H9 (cell line): ENCODE measurements at regions not wholly inside any gene's neighbourhood (a gene's known extent, or its start where the extent isn't known, plus 50 kb on each side); places are given as distances from the start of the nearest gene placed in this dataset.

Experiments
- DNase-seq: peaks from one replicate; pipeline ENCODE4 v3.0.0-alpha.2; 2017
- H2AFZ ChIP-seq: one replicate; pipeline ENCODE4 v1.6.1; 2013; ENCODE audit warnings: mild to moderate bottlenecking, low read length, control low read depth, moderate library complexity
- H2AK5ac ChIP-seq: 2 replicates; pipeline ENCODE4 v1.6.1; 2013; ENCODE audit warnings: low read length, control low read depth, mixed read lengths; ENCODE audit not compliant: insufficient read length
- H2BK120ac ChIP-seq: one replicate; pipeline ENCODE4 v1.6.1; 2013; ENCODE audit warnings: low read depth, mild to moderate bottlenecking, low read length, control low read depth, inconsistent platforms; ENCODE audit not compliant: poor library complexity, severe bottlenecking
- H2BK12ac ChIP-seq: 2 replicates; pipeline ENCODE4 v1.6.1; 2013; ENCODE audit warnings: low read length, control low read depth, mixed read lengths, low read depth; ENCODE audit not compliant: insufficient read length
- H2BK15ac ChIP-seq: 2 replicates; pipeline ENCODE4 v1.6.1; 2013; ENCODE audit warnings: low read depth, low read length, control low read depth
- H2BK20ac ChIP-seq: one replicate; pipeline ENCODE4 v1.6.1; 2013; ENCODE audit warnings: low read depth, mild to moderate bottlenecking, low read length, control low read depth, inconsistent platforms; ENCODE audit not compliant: poor library complexity, severe bottlenecking
- H2BK5ac ChIP-seq: 2 replicates; pipeline ENCODE4 v1.6.1; 2013; ENCODE audit warnings: low read length, control low read depth, mixed read lengths; ENCODE audit not compliant: insufficient read length
- H3K14ac ChIP-seq: 2 replicates; pipeline ENCODE4 v1.6.1; 2013; ENCODE audit warnings: low read length, control low read depth; ENCODE audit not compliant: insufficient read depth
- H3K18ac ChIP-seq: 2 replicates; pipeline ENCODE4 v1.6.1; 2013; ENCODE audit warnings: low read depth, mild to moderate bottlenecking, mixed read lengths, low read length, control low read depth; ENCODE audit not compliant: insufficient read length
- H3K23ac ChIP-seq: 2 replicates; pipeline ENCODE4 v1.6.1; 2013; ENCODE audit warnings: low read length, control low read depth, mixed read lengths, low read depth; ENCODE audit not compliant: insufficient read length
- H3K23me2 ChIP-seq: 2 replicates; pipeline ENCODE4 v1.6.1; 2013; ENCODE audit warnings: low read depth, mild to moderate bottlenecking, mixed read lengths, low read length, control low read depth; ENCODE audit not compliant: insufficient read length, poor library complexity, severe bottlenecking
- H3K27ac ChIP-seq: 2 replicates; pipeline ENCODE4 v1.5.1; 2013; ENCODE audit warnings: low read length, control low read depth, mixed read lengths, low read depth; ENCODE audit not compliant: insufficient read length
- H3K27me3 ChIP-seq: 2 replicates; pipeline ENCODE4 v1.6.1; 2013; ENCODE audit warnings: low read length, control low read depth, inconsistent platforms; ENCODE audit not compliant: insufficient read depth
- H3K4ac ChIP-seq: 2 replicates; pipeline ENCODE4 v1.6.1; 2013; ENCODE audit warnings: low read depth, mild to moderate bottlenecking, control low read depth, inconsistent platforms, low read length, moderate library complexity
- H3K4me1 ChIP-seq: 2 replicates; pipeline ENCODE4 v1.6.1; 2013; ENCODE audit warnings: low read length, control low read depth, inconsistent platforms; ENCODE audit not compliant: insufficient read depth
- H3K4me2 ChIP-seq: 2 replicates; pipeline ENCODE4 v1.6.1; 2013; ENCODE audit warnings: low read length, control low read depth, mixed read lengths; ENCODE audit not compliant: insufficient read length, insufficient read depth
- H3K56ac ChIP-seq: 2 replicates; pipeline ENCODE4 v1.6.1; 2013; ENCODE audit warnings: low read depth, mild to moderate bottlenecking, mixed read lengths, low read length, control low read depth; ENCODE audit not compliant: insufficient read length
- H3K79me1 ChIP-seq: 2 replicates; pipeline ENCODE4 v1.6.1; 2013; ENCODE audit warnings: low read depth, mild to moderate bottlenecking, moderate library complexity, low read length, control low read depth, inconsistent platforms; ENCODE audit not compliant: insufficient read depth, poor library complexity, severe bottlenecking
- H3K79me2 ChIP-seq: 2 replicates; pipeline ENCODE4 v1.6.1; 2013; ENCODE audit warnings: low read length, control low read depth, inconsistent platforms; ENCODE audit not compliant: insufficient read depth
- H3K9ac ChIP-seq: 2 replicates; pipeline ENCODE4 v1.6.1; 2013; ENCODE audit warnings: low read length, control low read depth, mixed read lengths; ENCODE audit not compliant: insufficient read length; ENCODE audit errors: extremely low read depth
- H3K9me3 ChIP-seq: one replicate; pipeline ENCODE4 v1.6.1; 2013; ENCODE audit warnings: low read depth, low read length, inconsistent platforms; ENCODE audit not compliant: control insufficient read depth
- H3T11ph ChIP-seq: one replicate; pipeline ENCODE4 v1.6.1; 2013; ENCODE audit warnings: mild to moderate bottlenecking, low read length, control low read depth, inconsistent platforms
- H4K20me1 ChIP-seq: one replicate; pipeline ENCODE4 v1.6.1; 2013; ENCODE audit not compliant: control insufficient read depth, insufficient read length, insufficient read depth
- H4K5ac ChIP-seq: 2 replicates; pipeline ENCODE4 v1.6.1; 2013; ENCODE audit warnings: low read depth, mild to moderate bottlenecking, mixed read lengths, low read length, control low read depth; ENCODE audit not compliant: insufficient read length
- H4K8ac ChIP-seq: replicated peaks from 2 replicates; pipeline ENCODE4 v1.6.1; 2013; ENCODE audit warnings: low read length, control low read depth, mixed read lengths, low read depth; ENCODE audit not compliant: insufficient read length
- H4K91ac ChIP-seq: 2 replicates; pipeline ENCODE4 v1.6.1; 2013; ENCODE audit warnings: low read depth, mild to moderate bottlenecking, moderate library complexity, mixed read lengths, low read length, control low read depth; ENCODE audit not compliant: insufficient read length
- H3K27ac Mint-ChIP-seq, 3 experiments: 2 replicates in 2 of 3; 3 replicates in 1 of 3; pipeline ENCODE4 v1.8.0; 2020 to 2021; ENCODE audit warnings: mixed read lengths in 3 of 3, mild to moderate bottlenecking in 1 of 3, moderate library complexity in 1 of 3
- H3K27me3 Mint-ChIP-seq: 2 replicates; pipeline ENCODE4 v1.8.0; 2021; ENCODE audit warnings: low read depth, mild to moderate bottlenecking, moderate library complexity, mixed read lengths
- H3K36me3 Mint-ChIP-seq, 3 experiments: 2 replicates in 2 of 3; 3 replicates in 1 of 3; pipeline ENCODE4 v1.8.0; 2020 to 2021; ENCODE audit warnings: low read depth in 3 of 3, mixed read lengths in 3 of 3; ENCODE audit not compliant: insufficient read depth in 1 of 3
- H3K4me1 Mint-ChIP-seq, 2 experiments: 2 replicates each; pipeline ENCODE4 v1.8.0; 2020; ENCODE audit warnings: mixed read lengths in 2 of 2
- H3K4me3 Mint-ChIP-seq, 2 experiments: 2 replicates in 1 of 2; 3 replicates in 1 of 2; pipeline ENCODE4 v1.8.0; 2020 to 2021; ENCODE audit warnings: mild to moderate bottlenecking in 2 of 2, mixed read lengths in 2 of 2, moderate library complexity in 1 of 2
- H3K9me3 Mint-ChIP-seq, 2 experiments: 2 replicates in 1 of 2; 3 replicates in 1 of 2; pipeline ENCODE4 v1.8.0; 2020; ENCODE audit warnings: mild to moderate bottlenecking in 2 of 2, mixed read lengths in 2 of 2, moderate library complexity in 1 of 2
- WGBS: extraction: QIAGEN DNeasy Blood & Tissue Kit; methylation state at CpG from one replicate; pipeline ENCODE4 v1.1.7; 2013; ENCODE audit warnings: missing lambda C conversion rate, low lambda C conversion rate, mixed read lengths; ENCODE audit not compliant: insufficient read length; ENCODE audit errors: extremely low coverage; 5-methylcytosine and 5-hydroxymethylcytosine counted together
- TF ChIP-seq, protein P1 (sequence below): fragments of 200-600 bp; sonication (generic); conservative IDR thresholded peaks from 3 replicates; pipeline ENCODE4 v1.8.0; 2021; ENCODE audit warnings: antibody characterized with exemption, mild to moderate bottlenecking

DNA sequence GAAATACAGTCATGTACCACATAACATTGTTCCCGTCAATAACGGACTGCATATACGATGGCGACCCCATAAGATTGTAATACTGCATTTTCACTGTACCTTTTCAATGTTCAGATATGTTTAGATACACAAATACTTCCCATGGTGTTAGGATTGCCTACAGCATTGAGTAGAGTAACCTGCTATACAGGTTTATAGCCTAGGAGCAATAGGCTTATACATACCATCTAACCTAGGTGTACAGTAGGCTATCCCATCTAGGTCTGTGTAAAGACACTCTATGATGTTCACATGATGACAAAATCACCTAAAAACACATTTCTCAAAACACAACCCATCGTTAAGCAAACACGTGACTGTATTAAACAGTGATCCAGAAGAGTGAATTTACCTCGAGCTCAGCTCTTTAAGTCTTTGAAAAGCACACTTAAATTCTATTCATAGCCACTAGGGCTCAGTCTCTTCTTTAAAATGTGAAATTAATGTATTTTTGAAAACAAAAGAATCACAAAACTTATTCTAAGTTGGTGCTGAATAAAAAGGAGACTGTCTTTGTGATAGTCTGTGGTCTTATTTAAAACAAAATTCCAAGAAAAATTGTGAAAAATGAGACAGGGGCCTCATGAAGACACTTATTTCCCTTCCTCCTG is 239.1 kb upstream of the ARID2 start:
- Histone ChIP-seq H3K18ac (no peak overlapping the region), H3T11ph (no peak overlapping the region), H2BK15ac (no peak overlapping the region), H3K23ac (no peak overlapping the region), H3K56ac (no peak overlapping the region), H2BK120ac (no peak overlapping the region), H2AFZ (no peak overlapping the region), H3K9ac (no peak overlapping the region), H3K79me2 (no peaks in the 10 kb centered on the region), H4K8ac (no peak overlapping the region), H4K20me1 (no peaks in the 10 kb centered on the region), H2AK5ac (no peak overlapping the region), H3K9me3 (peaks cover 10% of the 10 kb centered on the region), H3K23me2 (no peaks in the 10 kb centered on the region), H3K79me1 (no peaks in the 10 kb centered on the region), H2BK20ac (no peak overlapping the region), H3K4me2 (no peak overlapping the region), H3K27me3 (no peaks in the 10 kb centered on the region), H3K4ac (no peak overlapping the region), H3K27ac (no peak overlapping the region), H4K5ac (no peak overlapping the region), H2BK5ac (no peak overlapping the region), H3K14ac (no peak overlapping the region), H3K4me1 (peaks cover 3% of the 10 kb centered on the region; the same call in 1 of the 2 replicates), H4K91ac (no peak overlapping the region), H2BK12ac (no peak overlapping the region)
- no peak overlapping the region for H3K27ac Mint-ChIP-seq
- H3K27me3 Mint-ChIP-seq = no peaks in the 10 kb centered on the region; the same call in 1 of the 2 replicates
- DNase-seq = no peak
- peaks cover 0 to 13% (median 4%) of the 10 kb centered on the region in 3 experiments; a peak in 4 of 7 replicates for H3K36me3 Mint-ChIP-seq
- peaks cover 6 to 8% of the 10 kb centered on the region in 2 experiments for H3K4me1 Mint-ChIP-seq
- no peak overlapping the region for H3K4me3 Mint-ChIP-seq
- WGBS = no CpG with 5 or more reads among the region's 7 CpGs
- TF ChIP-seq, protein P1, sequence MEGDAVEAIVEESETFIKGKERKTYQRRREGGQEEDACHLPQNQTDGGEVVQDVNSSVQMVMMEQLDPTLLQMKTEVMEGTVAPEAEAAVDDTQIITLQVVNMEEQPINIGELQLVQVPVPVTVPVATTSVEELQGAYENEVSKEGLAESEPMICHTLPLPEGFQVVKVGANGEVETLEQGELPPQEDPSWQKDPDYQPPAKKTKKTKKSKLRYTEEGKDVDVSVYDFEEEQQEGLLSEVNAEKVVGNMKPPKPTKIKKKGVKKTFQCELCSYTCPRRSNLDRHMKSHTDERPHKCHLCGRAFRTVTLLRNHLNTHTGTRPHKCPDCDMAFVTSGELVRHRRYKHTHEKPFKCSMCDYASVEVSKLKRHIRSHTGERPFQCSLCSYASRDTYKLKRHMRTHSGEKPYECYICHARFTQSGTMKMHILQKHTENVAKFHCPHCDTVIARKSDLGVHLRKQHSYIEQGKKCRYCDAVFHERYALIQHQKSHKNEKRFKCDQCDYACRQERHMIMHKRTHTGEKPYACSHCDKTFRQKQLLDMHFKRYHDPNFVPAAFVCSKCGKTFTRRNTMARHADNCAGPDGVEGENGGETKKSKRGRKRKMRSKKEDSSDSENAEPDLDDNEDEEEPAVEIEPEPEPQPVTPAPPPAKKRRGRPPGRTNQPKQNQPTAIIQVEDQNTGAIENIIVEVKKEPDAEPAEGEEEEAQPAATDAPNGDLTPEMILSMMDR = 0 out of 3 replicates have a peak, but pooled peaks have one; percentile 16
- H3K9me3 Mint-ChIP-seq = peaks cover 13 to 19% of the 10 kb centered on the region in 2 experiments; a peak in 4 of 5 replicates
